Large intestine (tissue), 3 donors: ENCODE measurements at regions not wholly inside any gene's neighbourhood (a gene's known extent, or its start where the extent isn't known, plus 50 kb on each side); places are given as distances from the start of the nearest gene placed in this dataset.
"Not testable (repeated sequence)": the region's sequence is repeated elsewhere in the genome, so short reads cannot be mapped to it uniquely, and the experiment has no call there.

Source experiments
- DNase-seq, 2 donors: peaks; one replicate each; pipeline versions ENCODE4 v3.0.0 to v3.0.0-alpha.2; 2013
- H3K27ac ChIP-seq: one replicate; pipeline ENCODE4 v1.5.1; 2013; ENCODE audit warnings: low read length
- H3K27me3 ChIP-seq: 2 replicates; pipeline ENCODE4 v1.6.1; 2013; ENCODE audit warnings: low read length; ENCODE audit not compliant: control insufficient read depth, insufficient read depth
- H3K36me3 ChIP-seq: 2 replicates; pipeline ENCODE4 v1.6.1; 2013; ENCODE audit warnings: low read length; ENCODE audit not compliant: control insufficient read depth, insufficient read depth
- H3K4me1 ChIP-seq: one replicate; pipeline ENCODE4 v1.6.1; 2013; ENCODE audit warnings: low read length; ENCODE audit not compliant: control insufficient read depth, insufficient read depth
- H3K4me3 ChIP-seq: one replicate; pipeline ENCODE4 v1.5.1; 2013; ENCODE audit warnings: low read length
- H3K9me3 ChIP-seq: one replicate; pipeline ENCODE4 v1.6.1; 2013; ENCODE audit warnings: mild to moderate bottlenecking, low read depth, low read length, moderate library complexity; ENCODE audit not compliant: control insufficient read depth
- WGBS: methylation state at CpG from one replicate; pipeline ENCODE4 v1.1.5; 2013; ENCODE audit warnings: low lambda C conversion rate; ENCODE audit not compliant: insufficient coverage; 5-methylcytosine and 5-hydroxymethylcytosine counted together

- H3K27me3 ChIP-seq, DNase-seq, H3K36me3 ChIP-seq, H3K27ac ChIP-seq, H3K4me1 ChIP-seq, H3K9me3 ChIP-seq, H3K4me3 ChIP-seq: not testable (repeated sequence)
- WGBS, result no CpG with 5 or more reads among the region's 24 CpGs
These were observed 403.2 kb upstream of the SMIM31 start for GRCh38 chr4:164350716-164351115.

GRCh38 chr4:164357957-164358356, 396.0 kb upstream of the SMIM31 start:
- no peak overlapping the region for H3K27ac ChIP-seq
- no peak for DNase-seq
- H3K4me3 ChIP-seq, result no peak overlapping the region
- H3K4me1 ChIP-seq, result no peaks in the 10 kb centered on the region
- no peaks in the 10 kb centered on the region for H3K9me3 ChIP-seq
- no peaks in the 10 kb centered on the region for H3K36me3 ChIP-seq
- no peaks in the 10 kb centered on the region for H3K27me3 ChIP-seq
- 100% methylated on average over 1 of the region's 2 CpGs for WGBS

- Histone ChIP-seq H3K4me3 (no peak overlapping the region), H3K4me1 (no peaks in the 10 kb centered on the region), H3K9me3 (no peaks in the 10 kb centered on the region), H3K27me3 (no peaks in the 10 kb centered on the region), H3K27ac (no peak overlapping the region), H3K36me3 (no peaks in the 10 kb centered on the region)
- DNase-seq, result no peak
- WGBS, result no CpG with 5 or more reads among the region's 1 CpG
These were observed 395.5 kb upstream of the SMIM31 start for GRCh38 chr4:164358400-164358799.

GRCh38 chr4:164359881-164360280, 394.1 kb upstream of the SMIM31 start:
- WGBS, result no CpG with 5 or more reads among the region's 6 CpGs
- H3K27ac ChIP-seq, result no peak overlapping the region

GRCh38 chr4:164368894-164369293, 385.0 kb upstream of the SMIM31 start:
- Histone ChIP-seq H3K4me1 (no peaks in the 10 kb centered on the region), H3K36me3 (no peaks in the 10 kb centered on the region), H3K4me3 (no peak overlapping the region), H3K9me3 (no peaks in the 10 kb centered on the region), H3K27me3 (no peaks in the 10 kb centered on the region), H3K27ac (no peak overlapping the region)
- WGBS, result 100% methylated on average over 1 of the region's 6 CpGs
- DNase-seq, result no peak

More at GRCh38 chr4:164359881-164360280, 394.1 kb upstream of the SMIM31 start:
- no peaks in the 10 kb centered on the region for H3K27me3 ChIP-seq
- DNase-seq, result no peak
- no peaks in the 10 kb centered on the region for H3K4me1 ChIP-seq
- H3K36me3 ChIP-seq, result no peaks in the 10 kb centered on the region
- no peaks in the 10 kb centered on the region for H3K9me3 ChIP-seq
- H3K4me3 ChIP-seq, result no peak overlapping the region

- no peaks in the 10 kb centered on the region for H3K4me1 ChIP-seq
- no peak overlapping the region for H3K27ac ChIP-seq
- H3K36me3 ChIP-seq, result no peaks in the 10 kb centered on the region
- DNase-seq, result no peak
- H3K27me3 ChIP-seq, result no peaks in the 10 kb centered on the region
- no peaks in the 10 kb centered on the region for H3K9me3 ChIP-seq
- WGBS, result 100% methylated on average over 1 of the region's 1 CpG
- no peak overlapping the region for H3K4me3 ChIP-seq
These were observed 380.9 kb upstream of the SMIM31 start for GRCh38 chr4:164373021-164373420.

GRCh38 chr4:164377277-164377676, 376.7 kb upstream of the SMIM31 start:
- no CpG with 5 or more reads among the region's 4 CpGs for WGBS
- Histone ChIP-seq H3K4me3 (no peak overlapping the region), H3K27me3 (peaks cover 5% of the 10 kb centered on the region), H3K27ac (no peak overlapping the region), H3K4me1 (no peaks in the 10 kb centered on the region), H3K9me3 (no peaks in the 10 kb centered on the region), H3K36me3 (no peaks in the 10 kb centered on the region)
- DNase-seq, result no peak

- H3K27me3 ChIP-seq, result peaks cover 14% of the 10 kb centered on the region
- H3K9me3 ChIP-seq, result no peaks in the 10 kb centered on the region
- H3K36me3 ChIP-seq, result no peaks in the 10 kb centered on the region
- H3K27ac ChIP-seq, result no peak overlapping the region
- no peak for DNase-seq
- H3K4me1 ChIP-seq, result no peaks in the 10 kb centered on the region
- no peak overlapping the region for H3K4me3 ChIP-seq
- WGBS, result no CpG with 5 or more reads among the region's 5 CpGs
These were observed 375.6 kb upstream of the SMIM31 start for GRCh38 chr4:164378361-164378760.

GRCh38 chr4:164379694-164380093, 374.2 kb upstream of the SMIM31 start:
- DNase-seq, result no peak
- 80% methylated on average over 1 of the region's 3 CpGs for WGBS
- Histone ChIP-seq H3K36me3 (no peaks in the 10 kb centered on the region), H3K27me3 (peaks cover 27% of the 10 kb centered on the region), H3K4me1 (no peaks in the 10 kb centered on the region), H3K27ac (no peak overlapping the region), H3K9me3 (peaks cover 4% of the 10 kb centered on the region), H3K4me3 (no peak overlapping the region)

GRCh38 chr4:164381859-164382258, 372.1 kb upstream of the SMIM31 start:
- no peak overlapping the region for H3K4me3 ChIP-seq
- 83% methylated on average over 1 of the region's 3 CpGs for WGBS
- peaks cover 31% of the 10 kb centered on the region for H3K27me3 ChIP-seq
- H3K36me3 ChIP-seq, result no peaks in the 10 kb centered on the region
- no peak overlapping the region for H3K27ac ChIP-seq
- no peaks in the 10 kb centered on the region for H3K4me1 ChIP-seq
- peaks cover 4% of the 10 kb centered on the region for H3K9me3 ChIP-seq
- DNase-seq, result no peak

- Histone ChIP-seq H3K4me1 (no peaks in the 10 kb centered on the region), H3K36me3 (no peaks in the 10 kb centered on the region), H3K9me3 (peaks cover 4% of the 10 kb centered on the region), H3K27me3 (peaks cover 31% of the 10 kb centered on the region), H3K4me3 (peak overlapping the region; percentile 35), H3K27ac (no peak overlapping the region)
- no peak for DNase-seq
- WGBS, result no CpG with 5 or more reads among the region's 15 CpGs
These were observed 370.9 kb upstream of the SMIM31 start for GRCh38 chr4:164383058-164383357.
